HG03571 (cell line): ENCODE measurements at regions not wholly inside any gene's neighbourhood (a gene's known extent, or its start where the extent isn't known, plus 50 kb on each side); places are given as distances from the start of the nearest gene placed in this dataset.
"Not testable (repeated sequence)": the region's sequence is repeated elsewhere in the genome, so short reads cannot be mapped to it uniquely, and the experiment has no call there.

Experiments used
- ATAC-seq: cut with Tn5 transposase; IDR thresholded peaks from one replicate; pipeline ENCODE4 v1.9.1; 2021; ENCODE audit not compliant: unreplicated experiment

GRCh38 chr6:115643762-115644161 lies 416.9 kb downstream of the FRK start:
- ATAC-seq, result no peak

GRCh38 chr6:115634887-115635286 lies 425.8 kb downstream of the FRK start:
- no peak for ATAC-seq

- ATAC-seq, result no peak
These were observed 426.6 kb downstream of the FRK start for GRCh38 chr6:115634131-115634530.

- ATAC-seq, result no peak
These were observed 429.7 kb downstream of the FRK start for GRCh38 chr6:115631028-115631427.

GRCh38 chr6:115630424-115631024 lies 430.2 kb downstream of the FRK start:
- no peak for ATAC-seq

- ATAC-seq, result no peak
These were observed 431.3 kb downstream of the FRK start for GRCh38 chr6:115629415-115629814.

- no peak for ATAC-seq
These were observed 442.4 kb downstream of the FRK start for GRCh38 chr6:115618256-115618655.

GRCh38 chr6:115617031-115617430 lies 443.7 kb downstream of the FRK start:
- no peak for ATAC-seq

- ATAC-seq, result no peak
These were observed 447.2 kb downstream of the FRK start for GRCh38 chr6:115613488-115613887.

- no peak for ATAC-seq
These were observed 447.8 kb downstream of the FRK start for GRCh38 chr6:115612796-115613479.

- ATAC-seq, result no peak
These were observed 448.5 kb downstream of the FRK start for GRCh38 chr6:115612216-115612615.

GRCh38 chr6:115610696-115611095 lies 450.0 kb downstream of the FRK start:
- no peak for ATAC-seq

GRCh38 chr6:115609111-115609510 lies 451.6 kb downstream of the FRK start:
- no peak for ATAC-seq

GRCh38 chr6:115602466-115602865 lies 458.2 kb downstream of the FRK start:
- ATAC-seq, result no peak

- no peak for ATAC-seq
These were observed 459.2 kb downstream of the FRK start for GRCh38 chr6:115601509-115601908.

- ATAC-seq, result no peak
These were observed 459.6 kb downstream of the FRK start for GRCh38 chr6:115601064-115601463.

- ATAC-seq, result no peak
These were observed 465.8 kb downstream of the FRK start for GRCh38 chr6:115594891-115595290.

- no peak for ATAC-seq
These were observed 468.7 kb downstream of the FRK start for GRCh38 chr6:115592025-115592424.

- not testable (repeated sequence) for ATAC-seq
These were observed 471.6 kb downstream of the FRK start for GRCh38 chr6:115589072-115589471.

- ATAC-seq, result no peak
These were observed 477.4 kb downstream of the FRK start for GRCh38 chr6:115583290-115583689.

- no peak for ATAC-seq
These were observed 478.3 kb downstream of the FRK start for GRCh38 chr6:115582386-115582785.

GRCh38 chr6:115579565-115579964 lies 481.1 kb downstream of the FRK start:
- ATAC-seq, result not testable (repeated sequence)

- no peak for ATAC-seq
These were observed 483.4 kb downstream of the FRK start for GRCh38 chr6:115577270-115577669.
